ENCODE measurements at regions not wholly inside any gene's neighbourhood (a gene's known extent, or its start where the extent isn't known, plus 50 kb on each side); places are given as distances from the start of the nearest gene placed in this dataset.

- no peak for TF ChIP-seq CTCF (IDR thresholded peaks at IDR 0.05; ENCODE audit: control insufficient read depth, insufficient read depth, low read depth, low read length, missing control alignments)
- H3K4me3 ChIP-seq (ENCODE audit: control insufficient read depth, low read depth, low read length): no peak overlapping the region
- DNase-seq (ENCODE audit: low read depth): no peak
These were observed 151.7 kb upstream of the ITGA4 start for GRCh38 chr2:181305301-181306123.

DNA sequence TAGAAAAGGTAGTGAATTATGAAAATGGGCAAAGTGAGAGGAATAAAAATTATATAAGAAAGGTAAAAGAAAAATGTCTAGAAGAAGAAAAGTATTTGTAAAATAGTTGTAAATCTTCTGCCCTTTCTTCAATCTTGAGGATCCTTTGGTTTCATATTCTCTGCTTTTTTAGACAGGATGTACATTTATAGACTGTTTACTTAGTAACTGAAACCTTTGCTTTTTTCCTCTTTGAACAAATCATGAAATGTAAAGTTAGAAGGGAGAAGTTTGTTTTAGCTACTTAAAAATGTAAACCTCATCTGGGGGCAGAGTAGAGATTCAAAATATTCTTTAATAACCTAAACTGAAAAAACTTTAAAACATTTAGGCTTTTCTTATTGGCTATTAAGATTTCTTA is 150.4 kb upstream of the ITGA4 start:
- no peak for TF ChIP-seq CTCF (IDR thresholded peaks at IDR 0.05; ENCODE audit: control insufficient read depth, insufficient read depth, low read depth, low read length, missing control alignments)
- DNase-seq (ENCODE audit: low read depth): no peak
- no peak overlapping the region for H3K4me3 ChIP-seq (ENCODE audit: control insufficient read depth, low read depth, low read length)

GRCh38 chr2:181307203-181307991 is 149.8 kb upstream of the ITGA4 start:
- no peak for TF ChIP-seq CTCF (IDR thresholded peaks at IDR 0.05; ENCODE audit: control insufficient read depth, insufficient read depth, low read depth, low read length, missing control alignments)

DNA sequence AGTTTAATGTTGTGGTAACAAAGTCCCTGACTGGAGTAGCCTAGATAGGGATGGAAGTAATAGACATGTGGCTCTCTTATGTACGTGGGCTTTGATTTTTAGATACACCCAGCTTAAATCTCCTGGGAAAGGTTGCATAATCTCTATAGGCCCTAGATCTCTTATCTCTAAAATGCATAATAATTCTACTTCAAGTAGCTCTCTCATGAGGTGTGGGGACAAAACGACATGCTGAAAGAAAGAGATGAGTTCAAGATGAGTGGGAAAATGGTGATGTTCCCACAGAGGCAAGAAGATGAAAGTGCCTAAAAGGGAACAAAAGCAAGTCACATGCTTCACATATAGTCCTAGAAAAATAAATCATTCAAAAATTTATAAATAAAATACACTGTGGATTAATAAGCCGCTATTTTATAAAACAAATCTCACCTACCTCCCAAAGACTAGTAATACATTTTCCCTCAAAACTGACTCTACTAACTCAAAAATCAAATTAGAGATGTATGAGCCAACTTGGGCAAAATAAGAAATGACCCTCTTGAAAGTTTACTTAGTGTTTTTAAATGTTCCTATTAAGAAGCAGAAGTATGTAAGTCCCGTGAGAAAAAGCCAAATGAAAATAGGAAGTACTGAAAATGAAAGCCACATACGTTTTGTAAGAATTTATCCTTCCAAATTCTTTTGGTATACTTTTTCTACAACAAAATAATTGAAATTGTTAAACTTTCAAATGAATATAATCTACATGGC is 148.2 kb upstream of the ITGA4 start:
- no peak overlapping the region for H3K4me3 ChIP-seq (ENCODE audit: control insufficient read depth, low read depth, low read length)
- DNase-seq (ENCODE audit: low read depth): no peak
- TF ChIP-seq CTCF (IDR thresholded peaks at IDR 0.05; ENCODE audit: control insufficient read depth, insufficient read depth, low read depth, low read length, missing control alignments): no peak

More at GRCh38 chr2:181307203-181307991, 149.8 kb upstream of the ITGA4 start:
- DNase-seq (ENCODE audit: low read depth): no peak
- H3K4me3 ChIP-seq (ENCODE audit: control insufficient read depth, low read depth, low read length): no peak overlapping the region

GRCh38 chr2:181309586-181309985 is 147.6 kb upstream of the ITGA4 start:
- H3K4me3 ChIP-seq (ENCODE audit: control insufficient read depth, low read depth, low read length): no peak overlapping the region
- no peak for TF ChIP-seq CTCF (IDR thresholded peaks at IDR 0.05; ENCODE audit: control insufficient read depth, insufficient read depth, low read depth, low read length, missing control alignments)
- DNase-seq (ENCODE audit: low read depth): no peak

- no peak for DNase-seq (ENCODE audit: low read depth)
These were observed 146.2 kb upstream of the ITGA4 start for GRCh38 chr2:181310967-181311366.

More at GRCh38 chr2:181310967-181311366, 146.2 kb upstream of the ITGA4 start:
- no peak for TF ChIP-seq CTCF (IDR thresholded peaks at IDR 0.05; ENCODE audit: control insufficient read depth, insufficient read depth, low read depth, low read length, missing control alignments)
- no peak overlapping the region for H3K4me3 ChIP-seq (ENCODE audit: control insufficient read depth, low read depth, low read length)
